ENCODE measurements at regions not wholly inside any gene's neighbourhood (a gene's known extent, or its start where the extent isn't known, plus 50 kb on each side); places are given as distances from the start of the nearest gene placed in this dataset.

- Histone ChIP-seq H3K27ac (ENCODE audit: low read depth, low read length) (no peak overlapping the region), H3K27me3 (ENCODE audit: control insufficient read depth, insufficient read depth, low read length) (no peaks in the 10 kb centered on the region), H3K4me3 (ENCODE audit: low read depth, low read length) (no peak overlapping the region), H3K4me1 (ENCODE audit: control insufficient read depth, insufficient read depth, low read length) (no peaks in the 10 kb centered on the region), H3K36me3 (ENCODE audit: control insufficient read depth, insufficient read depth, low read length) (no peaks in the 10 kb centered on the region), H3K9me3 (ENCODE audit: control insufficient read depth, insufficient read depth, low read length) (no peaks in the 10 kb centered on the region)
- WGBS (ENCODE audit: insufficient coverage), result no CpG with 5 or more reads among the region's 2 CpGs
- no peak for DNase-seq (ENCODE audit: low read depth in 4 of 6, low spot score in 6 of 6)
Observed at GRCh38 chr13:107587681-107588080, 627.7 kb downstream of the LIG4 start.

GRCh38 chr13:107586216-107586615, 629.1 kb downstream of the LIG4 start:
- 100% methylated on average over 1 of the region's 2 CpGs for WGBS (ENCODE audit: insufficient coverage)
- Histone ChIP-seq H3K36me3 (ENCODE audit: control insufficient read depth, insufficient read depth, low read length) (no peaks in the 10 kb centered on the region), H3K4me1 (ENCODE audit: control insufficient read depth, insufficient read depth, low read length) (no peaks in the 10 kb centered on the region), H3K9me3 (ENCODE audit: control insufficient read depth, insufficient read depth, low read length) (no peaks in the 10 kb centered on the region), H3K27me3 (ENCODE audit: control insufficient read depth, insufficient read depth, low read length) (no peaks in the 10 kb centered on the region), H3K4me3 (ENCODE audit: low read depth, low read length) (no peak overlapping the region), H3K27ac (ENCODE audit: low read depth, low read length) (no peak overlapping the region)
- DNase-seq (ENCODE audit: low read depth in 4 of 6, low spot score in 6 of 6), result no peak

- WGBS (ENCODE audit: insufficient coverage), result 80% methylated on average over 1 of the region's 2 CpGs
Observed at GRCh38 chr13:107585469-107586180, 629.7 kb downstream of the LIG4 start.

GRCh38 chr13:107582171-107582570, 633.2 kb downstream of the LIG4 start:
- 86% methylated on average over 2 of the region's 4 CpGs for WGBS (ENCODE audit: insufficient coverage)
- H3K4me1 ChIP-seq (ENCODE audit: control insufficient read depth, insufficient read depth, low read length), result no peaks in the 10 kb centered on the region
- H3K27me3 ChIP-seq (ENCODE audit: control insufficient read depth, insufficient read depth, low read length), result no peaks in the 10 kb centered on the region
- H3K9me3 ChIP-seq (ENCODE audit: control insufficient read depth, insufficient read depth, low read length), result no peaks in the 10 kb centered on the region
- no peaks in the 10 kb centered on the region for H3K36me3 ChIP-seq (ENCODE audit: control insufficient read depth, insufficient read depth, low read length)
- H3K27ac ChIP-seq (ENCODE audit: low read depth, low read length), result no peak overlapping the region
- no peak for DNase-seq (ENCODE audit: low read depth in 4 of 6, low spot score in 6 of 6)
- H3K4me3 ChIP-seq (ENCODE audit: low read depth, low read length), result no peak overlapping the region

More at GRCh38 chr13:107585469-107586180, 629.7 kb downstream of the LIG4 start:
- H3K9me3 ChIP-seq (ENCODE audit: control insufficient read depth, insufficient read depth, low read length), result no peaks in the 10 kb centered on the region
- peak in 2 of 6 donors; percentile 48 to 67 for DNase-seq (ENCODE audit: low read depth in 4 of 6, low spot score in 6 of 6)
- H3K4me1 ChIP-seq (ENCODE audit: control insufficient read depth, insufficient read depth, low read length), result no peaks in the 10 kb centered on the region
- H3K27me3 ChIP-seq (ENCODE audit: control insufficient read depth, insufficient read depth, low read length), result no peaks in the 10 kb centered on the region
- no peaks in the 10 kb centered on the region for H3K36me3 ChIP-seq (ENCODE audit: control insufficient read depth, insufficient read depth, low read length)
- no peak overlapping the region for H3K4me3 ChIP-seq (ENCODE audit: low read depth, low read length)
- no peak overlapping the region for H3K27ac ChIP-seq (ENCODE audit: low read depth, low read length)

- Histone ChIP-seq H3K36me3 (ENCODE audit: control insufficient read depth, insufficient read depth, low read length) (no peaks in the 10 kb centered on the region), H3K27me3 (ENCODE audit: control insufficient read depth, insufficient read depth, low read length) (no peaks in the 10 kb centered on the region), H3K27ac (ENCODE audit: low read depth, low read length) (no peak overlapping the region), H3K4me3 (ENCODE audit: low read depth, low read length) (no peak overlapping the region), H3K9me3 (ENCODE audit: control insufficient read depth, insufficient read depth, low read length) (no peaks in the 10 kb centered on the region), H3K4me1 (ENCODE audit: control insufficient read depth, insufficient read depth, low read length) (no peaks in the 10 kb centered on the region)
- 35% methylated on average over 8 of the region's 9 CpGs for WGBS (ENCODE audit: insufficient coverage)
- peak in 2 of 6 donors; percentile 26 to 43 for DNase-seq (ENCODE audit: low read depth in 4 of 6, low spot score in 6 of 6)
Observed at GRCh38 chr13:107580741-107581412, 634.5 kb downstream of the LIG4 start.

GRCh38 chr13:107576430-107576829, 638.9 kb downstream of the LIG4 start:
- DNase-seq (ENCODE audit: low read depth in 4 of 6, low spot score in 6 of 6), result no peak

GRCh38 chr13:107574517-107575210, 640.7 kb downstream of the LIG4 start:
- Histone ChIP-seq H3K27me3 (ENCODE audit: control insufficient read depth, insufficient read depth, low read length) (no peaks in the 10 kb centered on the region), H3K27ac (ENCODE audit: low read depth, low read length) (no peak overlapping the region), H3K9me3 (ENCODE audit: control insufficient read depth, insufficient read depth, low read length) (no peaks in the 10 kb centered on the region), H3K4me1 (ENCODE audit: control insufficient read depth, insufficient read depth, low read length) (no peaks in the 10 kb centered on the region), H3K4me3 (ENCODE audit: low read depth, low read length) (no peak overlapping the region), H3K36me3 (ENCODE audit: control insufficient read depth, insufficient read depth, low read length) (no peaks in the 10 kb centered on the region)
- WGBS (ENCODE audit: insufficient coverage), result no CpG with 5 or more reads among the region's 6 CpGs
- DNase-seq (ENCODE audit: low read depth in 4 of 6, low spot score in 6 of 6), result no peak

More at GRCh38 chr13:107576430-107576829, 638.9 kb downstream of the LIG4 start:
- WGBS (ENCODE audit: insufficient coverage), result 69% methylated on average over 1 of the region's 1 CpG
- H3K27me3 ChIP-seq (ENCODE audit: control insufficient read depth, insufficient read depth, low read length), result no peaks in the 10 kb centered on the region
- H3K36me3 ChIP-seq (ENCODE audit: control insufficient read depth, insufficient read depth, low read length), result no peaks in the 10 kb centered on the region
- H3K4me3 ChIP-seq (ENCODE audit: low read depth, low read length), result no peak overlapping the region
- no peaks in the 10 kb centered on the region for H3K4me1 ChIP-seq (ENCODE audit: control insufficient read depth, insufficient read depth, low read length)
- H3K27ac ChIP-seq (ENCODE audit: low read depth, low read length), result no peak overlapping the region
- H3K9me3 ChIP-seq (ENCODE audit: control insufficient read depth, insufficient read depth, low read length), result no peaks in the 10 kb centered on the region

GRCh38 chr13:107573184-107573583, 642.2 kb downstream of the LIG4 start:
- H3K36me3 ChIP-seq (ENCODE audit: control insufficient read depth, insufficient read depth, low read length), result no peaks in the 10 kb centered on the region
- no peak overlapping the region for H3K27ac ChIP-seq (ENCODE audit: low read depth, low read length)
- no peaks in the 10 kb centered on the region for H3K4me1 ChIP-seq (ENCODE audit: control insufficient read depth, insufficient read depth, low read length)
- no peak for DNase-seq (ENCODE audit: low read depth in 4 of 6, low spot score in 6 of 6)
- H3K27me3 ChIP-seq (ENCODE audit: control insufficient read depth, insufficient read depth, low read length), result no peaks in the 10 kb centered on the region
- H3K4me3 ChIP-seq (ENCODE audit: low read depth, low read length), result no peak overlapping the region
- H3K9me3 ChIP-seq (ENCODE audit: control insufficient read depth, insufficient read depth, low read length), result no peaks in the 10 kb centered on the region
- WGBS (ENCODE audit: insufficient coverage), result no CpG with 5 or more reads among the region's 1 CpG

- no peak overlapping the region for H3K27ac ChIP-seq (ENCODE audit: low read depth, low read length)
- no peaks in the 10 kb centered on the region for H3K4me1 ChIP-seq (ENCODE audit: control insufficient read depth, insufficient read depth, low read length)
- 43% methylated on average over 1 of the region's 3 CpGs for WGBS (ENCODE audit: insufficient coverage)
- no peak for DNase-seq (ENCODE audit: low read depth in 4 of 6, low spot score in 6 of 6)
- no peak overlapping the region for H3K4me3 ChIP-seq (ENCODE audit: low read depth, low read length)
- H3K36me3 ChIP-seq (ENCODE audit: control insufficient read depth, insufficient read depth, low read length), result no peaks in the 10 kb centered on the region
- no peaks in the 10 kb centered on the region for H3K9me3 ChIP-seq (ENCODE audit: control insufficient read depth, insufficient read depth, low read length)
- no peaks in the 10 kb centered on the region for H3K27me3 ChIP-seq (ENCODE audit: control insufficient read depth, insufficient read depth, low read length)
Observed at GRCh38 chr13:107572156-107572555, 643.2 kb downstream of the LIG4 start.
